H9 (cell line): ENCODE measurements at regions not wholly inside any gene's neighbourhood (a gene's known extent, or its start where the extent isn't known, plus 50 kb on each side); places are given as distances from the start of the nearest gene placed in this dataset.

ENCODE experiments used
- DNase-seq: peaks from one replicate; pipeline ENCODE4 v3.0.0-alpha.2; 2017
- H2AFZ ChIP-seq: one replicate; pipeline ENCODE4 v1.6.1; 2013; ENCODE audit warnings: mild to moderate bottlenecking, low read length, control low read depth, moderate library complexity
- H2AK5ac ChIP-seq: 2 replicates; pipeline ENCODE4 v1.6.1; 2013; ENCODE audit warnings: low read length, control low read depth, mixed read lengths; ENCODE audit not compliant: insufficient read length
- H2BK120ac ChIP-seq: one replicate; pipeline ENCODE4 v1.6.1; 2013; ENCODE audit warnings: low read depth, mild to moderate bottlenecking, low read length, control low read depth, inconsistent platforms; ENCODE audit not compliant: poor library complexity, severe bottlenecking
- H2BK12ac ChIP-seq: 2 replicates; pipeline ENCODE4 v1.6.1; 2013; ENCODE audit warnings: low read length, control low read depth, mixed read lengths, low read depth; ENCODE audit not compliant: insufficient read length
- H2BK15ac ChIP-seq: 2 replicates; pipeline ENCODE4 v1.6.1; 2013; ENCODE audit warnings: low read depth, low read length, control low read depth
- H2BK20ac ChIP-seq: one replicate; pipeline ENCODE4 v1.6.1; 2013; ENCODE audit warnings: low read depth, mild to moderate bottlenecking, low read length, control low read depth, inconsistent platforms; ENCODE audit not compliant: poor library complexity, severe bottlenecking
- H2BK5ac ChIP-seq: 2 replicates; pipeline ENCODE4 v1.6.1; 2013; ENCODE audit warnings: low read length, control low read depth, mixed read lengths; ENCODE audit not compliant: insufficient read length
- H3K14ac ChIP-seq: 2 replicates; pipeline ENCODE4 v1.6.1; 2013; ENCODE audit warnings: low read length, control low read depth; ENCODE audit not compliant: insufficient read depth
- H3K18ac ChIP-seq: 2 replicates; pipeline ENCODE4 v1.6.1; 2013; ENCODE audit warnings: low read depth, mild to moderate bottlenecking, mixed read lengths, low read length, control low read depth; ENCODE audit not compliant: insufficient read length
- H3K23ac ChIP-seq: 2 replicates; pipeline ENCODE4 v1.6.1; 2013; ENCODE audit warnings: low read length, control low read depth, mixed read lengths, low read depth; ENCODE audit not compliant: insufficient read length
- H3K23me2 ChIP-seq: 2 replicates; pipeline ENCODE4 v1.6.1; 2013; ENCODE audit warnings: low read depth, mild to moderate bottlenecking, mixed read lengths, low read length, control low read depth; ENCODE audit not compliant: insufficient read length, poor library complexity, severe bottlenecking
- H3K27ac ChIP-seq: 2 replicates; pipeline ENCODE4 v1.5.1; 2013; ENCODE audit warnings: low read length, control low read depth, mixed read lengths, low read depth; ENCODE audit not compliant: insufficient read length
- H3K27me3 ChIP-seq: 2 replicates; pipeline ENCODE4 v1.6.1; 2013; ENCODE audit warnings: low read length, control low read depth, inconsistent platforms; ENCODE audit not compliant: insufficient read depth
- H3K4ac ChIP-seq: 2 replicates; pipeline ENCODE4 v1.6.1; 2013; ENCODE audit warnings: low read depth, mild to moderate bottlenecking, control low read depth, inconsistent platforms, low read length, moderate library complexity
- H3K4me1 ChIP-seq: 2 replicates; pipeline ENCODE4 v1.6.1; 2013; ENCODE audit warnings: low read length, control low read depth, inconsistent platforms; ENCODE audit not compliant: insufficient read depth
- H3K4me2 ChIP-seq: 2 replicates; pipeline ENCODE4 v1.6.1; 2013; ENCODE audit warnings: low read length, control low read depth, mixed read lengths; ENCODE audit not compliant: insufficient read length, insufficient read depth
- H3K56ac ChIP-seq: 2 replicates; pipeline ENCODE4 v1.6.1; 2013; ENCODE audit warnings: low read depth, mild to moderate bottlenecking, mixed read lengths, low read length, control low read depth; ENCODE audit not compliant: insufficient read length
- H3K79me1 ChIP-seq: 2 replicates; pipeline ENCODE4 v1.6.1; 2013; ENCODE audit warnings: low read depth, mild to moderate bottlenecking, moderate library complexity, low read length, control low read depth, inconsistent platforms; ENCODE audit not compliant: insufficient read depth, poor library complexity, severe bottlenecking
- H3K79me2 ChIP-seq: 2 replicates; pipeline ENCODE4 v1.6.1; 2013; ENCODE audit warnings: low read length, control low read depth, inconsistent platforms; ENCODE audit not compliant: insufficient read depth
- H3K9ac ChIP-seq: 2 replicates; pipeline ENCODE4 v1.6.1; 2013; ENCODE audit warnings: low read length, control low read depth, mixed read lengths; ENCODE audit not compliant: insufficient read length; ENCODE audit errors: extremely low read depth
- H3K9me3 ChIP-seq: one replicate; pipeline ENCODE4 v1.6.1; 2013; ENCODE audit warnings: low read depth, low read length, inconsistent platforms; ENCODE audit not compliant: control insufficient read depth
- H3T11ph ChIP-seq: one replicate; pipeline ENCODE4 v1.6.1; 2013; ENCODE audit warnings: mild to moderate bottlenecking, low read length, control low read depth, inconsistent platforms
- H4K20me1 ChIP-seq: one replicate; pipeline ENCODE4 v1.6.1; 2013; ENCODE audit not compliant: control insufficient read depth, insufficient read length, insufficient read depth
- H4K5ac ChIP-seq: 2 replicates; pipeline ENCODE4 v1.6.1; 2013; ENCODE audit warnings: low read depth, mild to moderate bottlenecking, mixed read lengths, low read length, control low read depth; ENCODE audit not compliant: insufficient read length
- H4K8ac ChIP-seq: replicated peaks from 2 replicates; pipeline ENCODE4 v1.6.1; 2013; ENCODE audit warnings: low read length, control low read depth, mixed read lengths, low read depth; ENCODE audit not compliant: insufficient read length
- H4K91ac ChIP-seq: 2 replicates; pipeline ENCODE4 v1.6.1; 2013; ENCODE audit warnings: low read depth, mild to moderate bottlenecking, moderate library complexity, mixed read lengths, low read length, control low read depth; ENCODE audit not compliant: insufficient read length
- H3K27ac Mint-ChIP-seq, 3 experiments: 2 replicates in 2 of 3; 3 replicates in 1 of 3; pipeline ENCODE4 v1.8.0; 2020 to 2021; ENCODE audit warnings: mixed read lengths in 3 of 3, mild to moderate bottlenecking in 1 of 3, moderate library complexity in 1 of 3
- H3K27me3 Mint-ChIP-seq: 2 replicates; pipeline ENCODE4 v1.8.0; 2021; ENCODE audit warnings: low read depth, mild to moderate bottlenecking, moderate library complexity, mixed read lengths
- H3K36me3 Mint-ChIP-seq, 3 experiments: 2 replicates in 2 of 3; 3 replicates in 1 of 3; pipeline ENCODE4 v1.8.0; 2020 to 2021; ENCODE audit warnings: low read depth in 3 of 3, mixed read lengths in 3 of 3; ENCODE audit not compliant: insufficient read depth in 1 of 3
- H3K4me1 Mint-ChIP-seq, 2 experiments: 2 replicates each; pipeline ENCODE4 v1.8.0; 2020; ENCODE audit warnings: mixed read lengths in 2 of 2
- H3K4me3 Mint-ChIP-seq, 2 experiments: 2 replicates in 1 of 2; 3 replicates in 1 of 2; pipeline ENCODE4 v1.8.0; 2020 to 2021; ENCODE audit warnings: mild to moderate bottlenecking in 2 of 2, mixed read lengths in 2 of 2, moderate library complexity in 1 of 2
- H3K9me3 Mint-ChIP-seq, 2 experiments: 2 replicates in 1 of 2; 3 replicates in 1 of 2; pipeline ENCODE4 v1.8.0; 2020; ENCODE audit warnings: mild to moderate bottlenecking in 2 of 2, mixed read lengths in 2 of 2, moderate library complexity in 1 of 2
- TF ChIP-seq, protein P1 (sequence below): fragments of 200-600 bp; sonication (generic); conservative IDR thresholded peaks from 3 replicates; pipeline ENCODE4 v1.8.0; 2021; ENCODE audit warnings: antibody characterized with exemption, mild to moderate bottlenecking

DNA sequence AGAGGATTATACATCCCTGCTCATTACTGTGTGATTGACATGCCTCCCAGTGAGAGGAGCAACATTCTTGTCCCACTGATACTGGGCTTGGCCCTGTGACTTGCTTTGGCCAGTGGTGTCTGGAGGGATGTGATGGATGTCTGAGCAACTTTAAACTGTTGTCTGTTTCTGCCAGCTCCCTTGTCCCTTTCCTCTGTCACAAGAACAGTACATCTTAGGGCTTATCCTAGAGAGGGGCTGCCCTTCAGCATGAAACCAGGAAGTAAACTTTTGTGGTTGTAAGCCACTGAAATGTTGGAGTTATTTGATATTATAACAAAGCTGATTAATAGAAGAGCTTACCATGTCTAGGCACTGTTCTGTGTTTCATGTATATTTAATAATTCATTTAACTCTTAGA lies 82.9 kb upstream of the GPRC5B start:
- H3K27ac Mint-ChIP-seq = no peak overlapping the region
- Histone ChIP-seq H4K8ac (no peak overlapping the region), H3K9me3 (no peaks in the 10 kb centered on the region), H3K23me2 (no peaks in the 10 kb centered on the region), H3K23ac (no peak overlapping the region), H2BK12ac (no peak overlapping the region), H2BK120ac (no peak overlapping the region), H3K27ac (no peak overlapping the region), H3K18ac (no peak overlapping the region), H3K9ac (no peak overlapping the region), H3K79me1 (no peaks in the 10 kb centered on the region), H2BK20ac (no peak overlapping the region), H3K27me3 (no peaks in the 10 kb centered on the region), H3K4ac (no peak overlapping the region), H4K5ac (no peak overlapping the region), H3K14ac (no peak overlapping the region), H2BK15ac (no peak overlapping the region), H4K20me1 (no peaks in the 10 kb centered on the region), H3K4me1 (peaks cover 5% of the 10 kb centered on the region; the same call in 1 of the 2 replicates), H3T11ph (no peak overlapping the region), H2AFZ (no peak overlapping the region), H2BK5ac (no peak overlapping the region), H3K79me2 (no peaks in the 10 kb centered on the region), H2AK5ac (no peak overlapping the region), H3K56ac (no peak overlapping the region), H4K91ac (no peak overlapping the region), H3K4me2 (no peak overlapping the region)
- no peaks in the 10 kb centered on the region; the same call in 1 of the 2 replicates for H3K27me3 Mint-ChIP-seq
- TF ChIP-seq, protein P1, sequence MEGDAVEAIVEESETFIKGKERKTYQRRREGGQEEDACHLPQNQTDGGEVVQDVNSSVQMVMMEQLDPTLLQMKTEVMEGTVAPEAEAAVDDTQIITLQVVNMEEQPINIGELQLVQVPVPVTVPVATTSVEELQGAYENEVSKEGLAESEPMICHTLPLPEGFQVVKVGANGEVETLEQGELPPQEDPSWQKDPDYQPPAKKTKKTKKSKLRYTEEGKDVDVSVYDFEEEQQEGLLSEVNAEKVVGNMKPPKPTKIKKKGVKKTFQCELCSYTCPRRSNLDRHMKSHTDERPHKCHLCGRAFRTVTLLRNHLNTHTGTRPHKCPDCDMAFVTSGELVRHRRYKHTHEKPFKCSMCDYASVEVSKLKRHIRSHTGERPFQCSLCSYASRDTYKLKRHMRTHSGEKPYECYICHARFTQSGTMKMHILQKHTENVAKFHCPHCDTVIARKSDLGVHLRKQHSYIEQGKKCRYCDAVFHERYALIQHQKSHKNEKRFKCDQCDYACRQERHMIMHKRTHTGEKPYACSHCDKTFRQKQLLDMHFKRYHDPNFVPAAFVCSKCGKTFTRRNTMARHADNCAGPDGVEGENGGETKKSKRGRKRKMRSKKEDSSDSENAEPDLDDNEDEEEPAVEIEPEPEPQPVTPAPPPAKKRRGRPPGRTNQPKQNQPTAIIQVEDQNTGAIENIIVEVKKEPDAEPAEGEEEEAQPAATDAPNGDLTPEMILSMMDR = no peak
- DNase-seq = peak; percentile 3
- peaks cover 10 to 25% of the 10 kb centered on the region in 2 experiments for H3K4me1 Mint-ChIP-seq
- H3K9me3 Mint-ChIP-seq = peaks cover 0 to 2% of the 10 kb centered on the region in 2 experiments; a peak in 2 of 5 replicates
- H3K36me3 Mint-ChIP-seq = no peaks in the 10 kb centered on the region; a peak in 1 of 7 replicates
- no peak overlapping the region for H3K4me3 Mint-ChIP-seq
